Posterior vena cava (tissue), 2 donors: ENCODE measurements at regions not wholly inside any gene's neighbourhood (a gene's known extent, or its start where the extent isn't known, plus 50 kb on each side); places are given as distances from the start of the nearest gene placed in this dataset.

ENCODE experiments used
- DNase-seq: peaks from one replicate; pipeline ENCODE4 v3.0.0-alpha.2; 2020; ENCODE audit warnings: low spot score
- intact Hi-C, 2 donors: fragments of 100-400 bp; cut with DNase I; formaldehyde crosslinking; loops; one replicate each; pipeline versions ENCODE4 v1.14.1 to v1.14.2; 2022 to 2023
- donor health status: DM: yes; HTN: yes; CAD: no.
- donor health status: DM: yes; HTN: yes; CAD: no.

DNA sequence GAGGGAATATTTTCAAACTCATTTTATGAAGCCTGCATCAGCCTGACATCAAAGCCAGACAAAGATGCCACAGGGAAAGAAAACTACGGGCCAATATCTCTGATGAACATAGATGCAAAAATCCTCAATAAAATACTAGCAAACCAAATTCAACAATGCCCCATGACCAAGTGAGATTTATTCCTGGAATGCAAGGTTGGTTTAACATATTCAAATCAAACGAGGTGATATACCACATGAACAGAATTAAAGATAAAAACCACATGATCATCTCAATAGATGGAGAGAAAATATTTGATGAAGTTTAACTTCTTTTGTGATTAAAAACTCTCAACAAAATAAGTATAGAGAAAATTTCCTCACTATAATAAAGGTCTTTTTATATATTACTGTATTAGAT lies 792.0 kb upstream of the ZNF608 start:
- intact Hi-C loops: no loop called here
- DNase-seq: no peak

DNA sequence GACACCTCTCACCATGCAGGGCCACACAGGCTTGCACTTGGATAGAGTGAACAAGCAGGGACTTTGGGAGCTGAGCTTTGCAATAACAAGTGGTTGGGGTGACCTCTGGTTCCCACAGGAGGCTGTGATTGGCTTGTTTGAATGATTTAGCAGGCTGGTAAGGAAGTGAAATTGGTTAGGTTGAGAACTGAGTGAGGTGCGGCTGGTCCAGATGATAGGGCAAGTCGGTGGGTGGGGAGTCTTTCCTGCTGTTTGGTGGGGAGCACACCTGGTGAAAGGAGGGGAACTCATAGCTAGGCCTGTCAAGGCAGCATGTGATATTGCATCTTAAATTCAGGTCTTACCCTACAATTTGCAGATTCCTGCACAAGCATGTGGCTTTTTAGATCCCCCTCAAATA lies 794.6 kb upstream of the ZNF608 start:
- intact Hi-C loops: no loop called here
- no peak for DNase-seq

DNA sequence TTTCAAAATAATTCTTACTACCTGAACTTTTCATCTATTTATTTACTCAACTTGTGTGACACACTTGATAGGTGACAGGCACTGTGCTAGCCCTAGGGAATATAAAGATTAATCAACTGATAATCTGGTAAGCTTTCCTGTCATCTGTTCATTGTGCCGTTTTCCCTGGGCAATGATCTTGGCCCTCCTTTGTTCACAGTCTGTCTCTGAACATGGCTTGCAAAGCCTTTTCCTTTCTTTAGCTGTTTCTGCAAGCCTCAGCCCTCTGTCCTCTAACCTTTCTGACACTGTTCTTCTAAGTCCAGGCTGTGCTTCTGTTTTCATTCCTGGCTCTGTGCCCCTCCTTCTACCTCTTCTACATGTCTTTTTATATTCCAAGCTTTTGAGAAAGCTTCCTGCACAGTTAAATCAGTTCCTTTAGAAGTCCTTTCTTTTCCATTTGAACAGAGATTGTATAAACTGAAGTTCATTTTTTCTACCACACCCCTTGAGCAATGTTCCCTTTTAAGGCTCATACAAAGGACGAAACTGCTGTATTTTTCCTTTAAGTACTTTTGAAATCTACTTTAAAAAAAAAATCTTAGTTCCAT lies 803.0 kb upstream of the ZNF608 start:
- no peak for DNase-seq
- intact Hi-C loops: no loop called here

DNA sequence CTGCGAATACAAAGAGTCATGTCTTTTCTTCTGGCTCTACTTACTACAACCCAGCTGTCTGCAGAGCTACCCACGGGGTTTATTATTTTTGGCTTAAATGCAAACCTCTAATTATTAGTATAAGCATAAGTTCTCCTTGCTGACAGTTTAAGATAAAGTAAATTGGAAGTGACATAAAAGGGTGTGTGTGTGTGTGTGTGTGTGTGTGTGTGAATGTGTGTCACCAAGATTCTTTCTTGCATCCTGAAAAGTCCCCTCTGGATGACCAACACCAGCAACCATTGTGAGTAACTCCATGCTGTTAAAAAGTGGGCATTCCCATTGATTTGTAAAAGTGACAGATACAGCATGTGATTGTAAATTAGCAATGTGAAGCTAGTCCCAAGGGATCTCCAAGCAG lies 803.8 kb upstream of the ZNF608 start:
- intact Hi-C loops: no loop called here
- no peak for DNase-seq

DNA sequence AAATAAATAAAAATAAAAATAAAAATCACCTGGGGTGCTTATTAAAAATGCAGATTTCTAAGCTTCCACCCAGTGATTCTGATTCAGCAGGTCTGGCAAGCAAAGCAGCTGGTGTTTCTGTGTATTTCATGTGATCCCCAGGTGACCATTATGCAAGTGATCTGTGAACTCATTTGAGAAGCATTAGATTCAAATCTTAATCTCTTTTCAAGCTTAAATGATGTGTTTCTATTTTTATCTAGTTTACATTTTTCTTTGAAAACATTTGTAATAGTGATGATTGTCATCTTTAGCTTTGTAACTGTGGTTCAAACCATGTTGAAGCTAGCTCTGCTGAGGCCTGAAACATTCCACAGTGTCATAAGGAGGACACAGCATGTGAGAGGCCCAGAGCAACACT lies 804.8 kb upstream of the ZNF608 start:
- intact Hi-C loops: no loop called here
- DNase-seq: no peak

DNA sequence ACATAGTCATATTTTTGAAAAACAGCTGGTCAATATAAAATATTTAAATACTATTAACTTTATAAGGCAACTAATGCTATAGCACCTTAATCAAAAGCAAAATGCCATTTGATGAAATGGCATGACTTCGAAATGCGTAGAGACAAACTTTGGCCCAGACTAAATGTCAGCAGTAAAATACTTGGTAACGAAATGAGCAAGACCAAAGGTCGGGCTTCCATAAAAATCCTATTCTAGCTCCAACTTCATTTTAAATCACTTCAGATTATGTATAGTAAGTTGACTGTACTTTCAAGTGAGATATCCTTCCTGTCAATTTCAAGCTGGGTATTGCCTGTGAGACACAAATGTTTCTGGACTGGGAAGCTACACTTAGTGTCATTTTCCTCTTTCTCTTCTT lies 805.4 kb upstream of the ZNF608 start:
- intact Hi-C loops: no loop called here
- no peak for DNase-seq

DNA sequence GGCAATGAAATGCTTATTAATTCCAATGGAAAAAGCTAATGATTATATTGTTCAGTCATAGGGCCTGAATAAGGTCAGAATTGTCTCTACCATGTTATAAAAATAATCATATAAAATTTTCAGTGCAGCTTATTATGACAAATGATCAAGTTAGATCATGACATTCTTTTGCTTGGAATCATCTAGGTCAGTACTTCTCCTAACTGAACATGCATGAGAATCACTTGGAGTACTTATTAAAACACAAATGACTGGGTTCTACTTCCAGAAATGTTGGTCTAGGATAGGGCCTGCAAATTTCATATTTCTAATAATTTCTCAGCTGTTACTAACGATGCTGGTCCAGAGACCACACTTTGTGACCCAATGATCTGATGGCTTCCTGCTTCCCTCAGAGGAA lies 806.0 kb upstream of the ZNF608 start:
- intact Hi-C loops: no loop called here
- no peak for DNase-seq

DNA sequence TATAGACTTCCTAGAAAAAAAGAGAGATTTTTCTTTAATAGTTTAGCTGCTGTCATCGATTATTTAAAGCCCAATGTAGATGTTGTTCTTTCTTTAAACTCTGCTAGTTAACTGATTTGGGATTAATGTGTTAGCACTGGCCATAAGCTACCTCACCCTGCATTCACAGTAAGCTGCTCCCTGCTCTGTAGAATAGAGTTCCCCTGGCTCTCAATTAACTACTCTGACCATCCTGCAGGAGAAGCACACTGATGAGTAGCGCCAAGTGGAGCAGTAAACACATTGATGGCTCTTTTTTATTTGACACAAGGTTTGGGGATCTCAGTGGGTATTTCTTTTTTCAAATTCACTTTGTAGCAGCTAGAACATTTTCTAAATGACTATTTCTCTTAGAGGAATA lies 807.9 kb upstream of the ZNF608 start:
- intact Hi-C loops: no loop called here
- no peak for DNase-seq

DNA sequence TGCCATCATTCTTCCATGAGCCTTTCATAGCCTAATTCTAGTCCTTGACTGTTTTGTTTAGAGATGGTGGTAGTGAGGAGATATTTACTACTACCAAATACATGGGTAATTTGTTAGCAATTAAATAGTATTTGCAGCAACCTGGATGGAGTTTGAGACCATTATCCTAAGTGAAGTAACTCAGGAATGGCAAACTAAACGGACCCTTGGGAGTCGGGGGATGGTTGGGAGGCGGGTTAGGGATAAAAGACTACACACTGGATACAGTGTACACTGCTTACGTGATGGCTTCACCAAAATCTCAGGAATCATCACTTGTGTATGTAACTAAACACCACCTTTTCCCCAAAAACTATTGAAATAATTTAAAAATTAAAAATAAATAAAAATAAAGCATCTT lies 809.2 kb upstream of the ZNF608 start:
- DNase-seq: no peak
- intact Hi-C loops: no loop called here

DNA sequence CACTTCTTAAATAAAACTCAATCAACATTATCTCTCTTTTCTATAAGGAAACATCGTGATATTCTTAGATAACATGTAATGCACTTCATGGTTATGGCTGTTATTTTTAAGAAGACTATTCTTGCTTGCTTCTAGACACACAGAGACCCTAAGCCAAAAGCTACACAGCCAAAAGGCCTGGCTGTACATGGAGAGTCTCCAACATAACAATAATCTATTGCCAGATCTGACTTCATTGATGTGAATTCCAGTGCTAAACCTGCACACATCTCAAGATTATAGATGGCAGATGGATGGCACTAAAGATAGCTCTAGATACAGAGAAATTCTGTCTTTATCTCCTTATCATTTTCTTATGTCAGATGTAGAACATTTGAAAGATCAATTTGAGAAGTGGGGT lies 811.6 kb upstream of the ZNF608 start:
- intact Hi-C loops: no loop called here
- DNase-seq: no peak

DNA sequence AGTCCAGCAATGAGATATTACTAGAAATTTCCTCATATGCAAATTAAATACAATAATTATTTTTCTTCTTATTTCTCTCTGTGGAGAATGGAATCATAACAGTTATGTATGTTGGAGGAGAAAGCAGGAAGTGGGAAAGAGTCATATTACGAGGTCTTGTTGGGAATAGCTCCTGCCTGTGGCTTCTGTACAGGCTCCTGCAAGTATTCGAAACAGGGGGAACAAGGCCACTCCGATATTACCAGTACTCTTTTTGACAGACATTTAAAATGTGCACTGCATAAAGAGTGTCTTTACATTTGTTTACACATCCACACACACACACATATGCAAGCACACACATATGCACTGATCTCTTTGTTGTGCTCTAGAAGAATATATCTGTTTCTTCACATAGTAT lies 812.0 kb upstream of the ZNF608 start:
- DNase-seq: no peak
- intact Hi-C loops: no loop called here

DNA sequence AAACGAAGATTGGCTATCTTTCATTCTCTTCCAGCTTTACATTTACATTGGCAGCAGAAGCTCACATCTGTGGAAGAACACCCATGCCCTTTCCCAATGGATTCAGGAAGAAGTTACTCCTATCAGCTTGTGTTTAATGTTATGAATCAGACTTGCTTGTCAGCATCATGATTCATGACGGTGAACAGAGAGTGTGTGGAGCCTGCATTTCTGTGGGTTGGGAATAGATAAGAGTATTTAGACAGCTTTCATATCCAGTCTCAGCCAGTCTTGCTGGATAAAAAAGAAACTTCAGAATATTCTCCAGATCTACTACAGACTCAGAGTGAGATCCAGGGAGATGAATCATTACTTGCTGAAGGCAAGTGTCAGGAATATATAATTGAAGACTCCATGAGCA lies 812.9 kb upstream of the ZNF608 start:
- intact Hi-C loops: no loop called here
- DNase-seq: no peak

DNA sequence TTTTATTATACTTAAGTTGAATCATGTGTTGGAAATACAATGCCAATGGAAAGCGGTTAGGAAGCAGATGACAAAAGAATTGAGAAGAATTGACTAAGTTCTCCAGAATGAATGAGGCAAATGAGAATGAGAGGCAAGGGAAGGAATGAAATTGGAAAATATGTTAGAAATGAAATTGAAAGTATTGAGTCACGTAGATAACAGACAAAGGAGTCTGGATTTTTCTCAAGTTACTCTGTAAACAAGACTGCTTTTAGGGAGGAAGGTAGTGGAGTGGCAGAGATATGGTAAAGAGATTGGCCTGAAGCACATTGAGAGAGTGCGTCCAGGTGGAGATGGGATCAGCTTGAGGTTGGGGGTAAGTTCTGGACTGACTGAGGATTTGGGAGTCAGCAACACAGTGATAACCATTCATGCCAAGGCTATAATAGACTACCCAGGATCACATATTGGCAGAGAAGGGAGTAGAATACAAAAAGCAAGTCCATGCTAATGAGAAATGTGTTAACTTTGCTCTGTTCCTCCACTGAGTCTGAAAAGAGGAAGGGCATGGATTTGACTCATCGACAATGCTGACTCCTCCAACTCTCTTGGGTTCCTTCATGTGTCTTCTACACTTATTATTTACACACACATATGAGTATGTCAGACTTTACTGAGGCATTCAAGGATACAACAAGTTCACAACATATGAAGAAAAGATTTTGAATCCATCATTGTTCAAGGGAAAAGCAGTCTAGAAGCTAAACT lies 814.2 kb upstream of the ZNF608 start:
- no peak for DNase-seq
- intact Hi-C loops: no loop called here

DNA sequence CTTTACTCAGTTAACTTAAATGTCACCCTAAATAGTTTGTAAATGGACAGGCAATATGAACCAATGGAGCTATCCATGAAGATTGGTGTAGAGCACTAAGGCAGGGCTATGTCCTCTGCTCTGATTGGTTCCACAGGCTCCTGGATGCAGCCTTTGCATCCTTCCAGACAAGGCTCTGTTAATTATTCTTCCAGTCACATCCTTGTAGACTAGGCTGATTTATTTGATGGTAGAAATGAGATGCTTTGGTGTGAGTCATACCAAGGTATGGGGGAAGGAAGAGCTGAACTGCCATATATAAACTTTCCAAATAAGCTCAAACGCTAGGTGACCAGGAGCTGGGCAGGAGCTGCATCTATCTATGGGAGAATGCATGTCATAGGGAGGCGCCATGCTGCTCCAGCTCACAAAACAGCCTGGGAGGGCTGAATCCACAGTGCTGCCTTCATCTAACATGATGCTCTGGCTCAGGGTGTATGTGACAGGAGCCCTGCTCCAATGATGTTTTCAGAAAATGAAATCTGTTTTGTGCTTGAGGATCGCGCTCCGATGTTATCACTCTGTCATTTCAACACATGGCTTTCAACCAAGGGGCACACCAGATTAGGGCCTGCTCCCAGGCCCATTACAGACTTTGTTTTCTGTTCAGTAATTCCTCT lies 818.0 kb upstream of the ZNF608 start:
- no peak for DNase-seq

DNA sequence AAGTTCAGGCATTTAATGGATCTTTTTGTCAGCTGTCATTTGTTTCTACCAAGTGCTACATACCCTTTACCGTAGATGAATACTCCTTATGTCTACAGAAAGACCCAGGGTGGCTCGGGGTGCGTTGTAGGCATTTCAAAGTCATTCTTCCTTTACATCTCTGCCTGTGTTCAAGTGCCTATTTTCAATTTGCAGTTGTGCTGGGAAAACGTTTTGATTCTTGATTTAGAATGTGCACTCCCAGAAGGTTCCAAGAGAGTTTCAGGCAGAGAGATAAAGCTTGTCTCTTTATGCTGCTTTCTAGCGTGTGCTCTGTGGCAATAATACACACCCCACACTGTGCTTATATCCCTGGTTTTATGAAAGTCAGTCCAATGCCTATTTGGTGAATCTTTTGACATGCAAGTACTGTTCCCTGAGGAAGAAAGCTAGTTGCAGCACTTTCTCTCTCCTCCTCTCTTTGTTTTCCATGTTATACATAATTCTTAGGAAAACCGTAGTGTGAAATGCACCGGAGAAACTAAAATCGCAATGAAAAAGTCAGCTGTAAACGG lies 828.1 kb upstream of the ZNF608 start:
- no peak for DNase-seq
- intact Hi-C loops: no loop called here

More for the DNA sequence above, 818.0 kb upstream of the ZNF608 start:
- intact Hi-C loops: loop anchor here in 1 of 2 donors (1.0 kb wide), 1 partner anchor 27 kb away; no protein-coding TSS in a partner anchor

DNA sequence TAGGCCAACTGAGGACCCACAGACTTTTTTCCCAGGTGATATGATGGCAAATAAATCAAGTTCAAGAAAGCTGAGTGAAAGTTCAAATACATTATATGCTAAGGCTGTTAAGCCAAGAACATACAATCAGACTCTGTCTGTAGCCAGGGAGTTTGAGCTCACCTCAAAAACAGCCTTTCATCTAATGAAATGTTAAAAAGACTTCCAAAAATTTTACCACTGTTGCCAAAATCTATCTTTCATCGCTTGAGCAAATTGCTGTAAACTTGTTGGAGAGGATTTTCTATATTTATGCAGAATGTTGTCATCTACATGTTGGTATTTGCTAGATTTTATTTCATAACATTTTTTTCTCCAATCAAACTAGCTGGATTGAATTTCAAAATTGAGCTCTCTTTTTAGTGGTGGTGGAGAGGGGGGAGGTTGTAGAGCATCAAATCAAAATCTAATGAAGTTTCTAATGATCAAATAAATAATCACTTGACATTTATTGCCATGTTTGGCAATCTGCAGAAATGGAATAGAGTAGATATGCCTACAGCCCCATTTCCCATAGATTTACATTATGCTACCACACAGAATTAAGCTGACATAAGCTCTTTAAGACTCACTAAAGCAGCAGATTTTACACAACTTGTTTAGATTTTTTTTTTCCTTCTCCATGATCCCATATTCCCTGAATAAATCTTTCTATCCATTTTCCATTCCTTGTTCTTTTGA lies 828.9 kb upstream of the ZNF608 start:
- intact Hi-C loops: no loop called here
- DNase-seq: no peak

DNA sequence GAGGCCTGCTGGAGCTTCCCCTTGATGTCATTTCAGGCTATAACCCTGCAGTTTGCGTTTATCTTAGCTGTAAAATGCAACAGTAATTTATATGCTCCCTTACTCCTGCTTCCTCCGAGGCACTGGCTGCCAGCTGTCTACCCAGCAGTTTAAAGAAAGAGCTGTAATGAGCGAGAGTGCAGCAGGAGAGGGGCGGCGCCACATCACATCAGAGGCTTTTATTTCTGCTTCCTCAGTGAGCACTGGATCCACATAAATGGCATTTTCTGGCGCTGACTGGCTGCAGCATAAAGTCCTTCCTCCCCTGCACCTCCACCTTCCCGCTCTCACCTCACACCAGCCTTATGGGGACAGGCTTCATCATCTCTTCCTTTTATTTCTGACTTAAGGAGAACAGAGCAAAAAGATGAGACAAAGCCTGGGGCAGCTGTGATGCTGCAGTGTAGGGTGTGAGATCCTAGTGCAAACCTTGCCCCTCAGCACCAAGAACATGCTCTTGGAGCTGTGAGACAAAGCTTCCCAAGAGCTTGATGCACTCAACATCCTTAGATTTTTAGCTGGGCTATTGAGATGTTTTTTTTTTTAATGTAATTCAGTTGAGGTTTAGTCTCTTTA lies 829.6 kb upstream of the ZNF608 start:
- DNase-seq: no peak
- intact Hi-C loops: no loop called here

DNA sequence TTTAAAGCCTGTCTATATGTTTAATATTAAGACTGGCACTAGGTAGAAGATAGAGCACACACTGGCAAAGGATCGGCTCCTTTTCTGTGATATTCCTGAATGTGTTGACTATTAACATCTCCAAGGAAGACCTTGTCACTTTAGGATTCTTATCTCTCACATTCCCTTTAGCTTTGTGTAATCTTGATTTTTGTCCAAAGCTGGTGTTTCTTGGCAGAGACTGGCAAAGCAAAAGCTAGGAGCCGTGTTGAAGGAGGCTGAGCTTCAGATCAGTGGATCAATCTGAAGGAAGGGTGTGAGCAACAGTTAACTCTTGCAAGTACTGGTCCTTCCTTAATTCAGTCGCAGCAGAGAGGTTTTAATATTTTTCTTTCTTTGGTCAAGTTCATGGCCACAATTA lies 830.4 kb upstream of the ZNF608 start:
- intact Hi-C loops: no loop called here

DNA sequence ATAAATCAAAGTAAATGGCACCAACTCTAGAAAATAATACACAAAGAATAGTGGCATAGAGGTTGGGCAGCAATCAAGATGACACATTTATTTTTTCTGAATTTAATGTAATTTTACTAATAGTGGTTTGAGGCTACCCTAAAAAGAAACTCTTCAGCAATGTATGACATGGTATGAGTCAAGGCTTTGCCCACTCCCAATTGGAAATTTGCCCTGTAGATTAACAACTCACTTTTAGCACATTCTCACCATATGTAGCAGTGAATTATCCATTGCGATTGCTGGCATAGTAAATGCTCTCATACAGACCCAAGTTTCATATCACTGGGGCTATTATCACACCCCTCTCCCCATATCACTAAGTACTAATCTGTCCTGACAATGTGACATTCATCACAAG lies 832.1 kb upstream of the ZNF608 start:
- intact Hi-C loops: no loop called here
- no peak for DNase-seq

More for the DNA sequence above, 830.4 kb upstream of the ZNF608 start:
- DNase-seq: no peak

DNA sequence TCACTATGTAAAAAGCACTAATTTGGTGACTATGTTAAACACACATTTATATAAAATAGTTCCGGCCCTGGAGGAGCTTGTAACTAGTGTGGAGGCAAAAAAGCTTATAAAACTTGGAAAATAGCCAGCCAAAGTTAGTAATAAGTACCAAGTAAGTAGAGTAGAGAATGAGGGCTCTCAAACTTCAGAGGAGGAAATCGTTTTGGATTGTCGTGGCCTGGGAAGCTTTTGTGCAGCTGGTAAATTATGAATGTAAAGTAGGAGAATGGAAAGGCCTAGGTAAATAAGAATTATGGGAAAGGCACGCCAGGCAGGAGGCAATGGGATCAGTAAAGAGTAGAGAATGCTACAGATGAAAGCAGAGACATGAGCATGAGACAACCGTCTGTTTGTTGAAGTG lies 832.7 kb upstream of the ZNF608 start:
- DNase-seq: no peak
- intact Hi-C loops: no loop called here
